B cell (primary cell): ENCODE measurements at regions not wholly inside any gene's neighbourhood (a gene's known extent, or its start where the extent isn't known, plus 50 kb on each side); places are given as distances from the start of the nearest gene placed in this dataset.

ENCODE experiments used
- EZH2 ChIP-seq: IDR thresholded peaks from 2 replicates; pipeline ENCODE4 v1.6.1; 2012; ENCODE audit warnings: borderline replicate concordance, low read depth, mild to moderate bottlenecking, moderate library complexity, low read length; ENCODE audit not compliant: insufficient read depth, poor library complexity, severe bottlenecking
- TF ChIP-seq, protein P1 (sequence below): fragments of 200-600 bp; IDR thresholded peaks from one replicate; pipeline ENCODE4 v1.8.0; 2022; ENCODE audit warnings: antibody characterized with exemption, mild to moderate bottlenecking

GRCh38 chr6:53727748-53728147 lies 62.2 kb upstream of the KLHL31 start:
- TF ChIP-seq, protein P1, sequence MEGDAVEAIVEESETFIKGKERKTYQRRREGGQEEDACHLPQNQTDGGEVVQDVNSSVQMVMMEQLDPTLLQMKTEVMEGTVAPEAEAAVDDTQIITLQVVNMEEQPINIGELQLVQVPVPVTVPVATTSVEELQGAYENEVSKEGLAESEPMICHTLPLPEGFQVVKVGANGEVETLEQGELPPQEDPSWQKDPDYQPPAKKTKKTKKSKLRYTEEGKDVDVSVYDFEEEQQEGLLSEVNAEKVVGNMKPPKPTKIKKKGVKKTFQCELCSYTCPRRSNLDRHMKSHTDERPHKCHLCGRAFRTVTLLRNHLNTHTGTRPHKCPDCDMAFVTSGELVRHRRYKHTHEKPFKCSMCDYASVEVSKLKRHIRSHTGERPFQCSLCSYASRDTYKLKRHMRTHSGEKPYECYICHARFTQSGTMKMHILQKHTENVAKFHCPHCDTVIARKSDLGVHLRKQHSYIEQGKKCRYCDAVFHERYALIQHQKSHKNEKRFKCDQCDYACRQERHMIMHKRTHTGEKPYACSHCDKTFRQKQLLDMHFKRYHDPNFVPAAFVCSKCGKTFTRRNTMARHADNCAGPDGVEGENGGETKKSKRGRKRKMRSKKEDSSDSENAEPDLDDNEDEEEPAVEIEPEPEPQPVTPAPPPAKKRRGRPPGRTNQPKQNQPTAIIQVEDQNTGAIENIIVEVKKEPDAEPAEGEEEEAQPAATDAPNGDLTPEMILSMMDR, result no peak
- no peak for TF ChIP-seq EZH2
